OCI-M1 (cell line): ENCODE measurements at regions not wholly inside any gene's neighbourhood (a gene's known extent, or its start where the extent isn't known, plus 50 kb on each side); places are given as distances from the start of the nearest gene placed in this dataset.

ENCODE experiments used
- DNase-seq: peaks from one replicate; lab custom pipeline; 2025; lab: John Stamatoyannopoulos, UW

DNA sequence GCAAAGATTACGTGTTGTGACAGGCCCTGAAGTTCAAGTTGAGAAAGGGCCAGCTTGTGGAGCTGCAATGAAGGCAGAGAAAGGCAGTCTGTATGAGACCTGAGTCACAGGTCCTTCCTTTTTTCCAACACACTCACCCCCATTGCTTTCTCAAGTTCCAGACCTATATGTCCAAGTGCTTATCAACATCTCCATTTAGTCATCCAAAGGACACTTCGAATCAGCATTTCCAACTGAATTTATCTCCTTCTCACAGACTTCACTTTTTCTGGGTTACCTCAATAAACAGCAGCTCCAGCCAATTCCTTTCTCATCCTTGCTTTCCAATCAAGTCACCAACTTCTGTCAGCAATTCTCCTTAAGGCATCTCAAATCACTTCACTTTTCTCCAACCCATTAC lies 56.4 kb upstream of the KIF21A start:
- DNase-seq = peak; percentile 59
